ENCODE measurements at regions not wholly inside any gene's neighbourhood (a gene's known extent, or its start where the extent isn't known, plus 50 kb on each side); places are given as distances from the start of the nearest gene placed in this dataset.
A peak's percentile ranks its signal among the peaks of the same experiment; 100 is the strongest.

GRCh38 chr1:192741095-192741494 is 67.7 kb upstream of the RGS2 start:
- DNase-seq = no peak
- Mint-ChIP-seq H3K27me3 (ENCODE audit: insufficient read depth) (no peaks in the 10 kb centered on the region), H3K27ac (no peak overlapping the region), H3K36me3 (ENCODE audit: low read depth) (no peaks in the 10 kb centered on the region), H3K9me3 (peaks cover 11% of the 10 kb centered on the region), H3K4me3 (no peak overlapping the region), H3K4me1 (ENCODE audit: low read depth) (peaks cover 5% of the 10 kb centered on the region; the same call in 1 of the 2 replicates)
- TF ChIP-seq, protein P1, sequence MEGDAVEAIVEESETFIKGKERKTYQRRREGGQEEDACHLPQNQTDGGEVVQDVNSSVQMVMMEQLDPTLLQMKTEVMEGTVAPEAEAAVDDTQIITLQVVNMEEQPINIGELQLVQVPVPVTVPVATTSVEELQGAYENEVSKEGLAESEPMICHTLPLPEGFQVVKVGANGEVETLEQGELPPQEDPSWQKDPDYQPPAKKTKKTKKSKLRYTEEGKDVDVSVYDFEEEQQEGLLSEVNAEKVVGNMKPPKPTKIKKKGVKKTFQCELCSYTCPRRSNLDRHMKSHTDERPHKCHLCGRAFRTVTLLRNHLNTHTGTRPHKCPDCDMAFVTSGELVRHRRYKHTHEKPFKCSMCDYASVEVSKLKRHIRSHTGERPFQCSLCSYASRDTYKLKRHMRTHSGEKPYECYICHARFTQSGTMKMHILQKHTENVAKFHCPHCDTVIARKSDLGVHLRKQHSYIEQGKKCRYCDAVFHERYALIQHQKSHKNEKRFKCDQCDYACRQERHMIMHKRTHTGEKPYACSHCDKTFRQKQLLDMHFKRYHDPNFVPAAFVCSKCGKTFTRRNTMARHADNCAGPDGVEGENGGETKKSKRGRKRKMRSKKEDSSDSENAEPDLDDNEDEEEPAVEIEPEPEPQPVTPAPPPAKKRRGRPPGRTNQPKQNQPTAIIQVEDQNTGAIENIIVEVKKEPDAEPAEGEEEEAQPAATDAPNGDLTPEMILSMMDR (IDR thresholded peaks at IDR 0.05) = no peak

DNA sequence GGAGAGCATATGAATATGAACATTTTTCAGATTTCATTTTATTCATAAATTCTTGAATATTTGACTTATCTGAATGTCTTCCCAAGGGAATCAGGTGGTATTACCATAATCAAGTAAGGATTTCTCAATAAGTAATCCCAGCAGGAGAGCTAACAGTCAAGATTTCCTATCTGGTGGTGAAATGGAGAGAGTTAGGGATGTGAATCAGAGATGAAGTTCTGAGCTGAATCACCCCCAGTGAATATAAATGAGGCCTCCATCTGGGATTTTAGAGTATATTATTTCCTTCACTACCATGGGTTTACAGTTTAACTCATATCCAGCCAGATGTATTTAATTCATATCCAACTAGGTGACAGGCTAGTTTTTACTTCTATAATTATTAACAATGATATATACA is 61.5 kb upstream of the RGS2 start:
- TF ChIP-seq, protein P1 (IDR thresholded peaks at IDR 0.05) = no peak
- no peaks in the 10 kb centered on the region for H3K27me3 Mint-ChIP-seq (ENCODE audit: insufficient read depth)
- H3K9me3 Mint-ChIP-seq = no peaks in the 10 kb centered on the region
- H3K4me3 Mint-ChIP-seq = no peak overlapping the region
- peak; percentile 25 for DNase-seq
- peak overlapping the region; percentile 37; the same call in 1 of the 2 replicates for H3K27ac Mint-ChIP-seq
- no peaks in the 10 kb centered on the region for H3K36me3 Mint-ChIP-seq (ENCODE audit: low read depth)
- peaks cover 18% of the 10 kb centered on the region for H3K4me1 Mint-ChIP-seq (ENCODE audit: low read depth)

- Mint-ChIP-seq H3K36me3 (ENCODE audit: low read depth) (no peaks in the 10 kb centered on the region), H3K9me3 (no peaks in the 10 kb centered on the region), H3K27me3 (ENCODE audit: insufficient read depth) (no peaks in the 10 kb centered on the region), H3K4me1 (ENCODE audit: low read depth) (peaks cover 18% of the 10 kb centered on the region), H3K4me3 (no peak overlapping the region), H3K27ac (no peak overlapping the region)
- DNase-seq = peak; percentile 25
- TF ChIP-seq, protein P1 (IDR thresholded peaks at IDR 0.05) = no peak
Observed at GRCh38 chr1:192747943-192748342, 60.9 kb upstream of the RGS2 start.

DNA sequence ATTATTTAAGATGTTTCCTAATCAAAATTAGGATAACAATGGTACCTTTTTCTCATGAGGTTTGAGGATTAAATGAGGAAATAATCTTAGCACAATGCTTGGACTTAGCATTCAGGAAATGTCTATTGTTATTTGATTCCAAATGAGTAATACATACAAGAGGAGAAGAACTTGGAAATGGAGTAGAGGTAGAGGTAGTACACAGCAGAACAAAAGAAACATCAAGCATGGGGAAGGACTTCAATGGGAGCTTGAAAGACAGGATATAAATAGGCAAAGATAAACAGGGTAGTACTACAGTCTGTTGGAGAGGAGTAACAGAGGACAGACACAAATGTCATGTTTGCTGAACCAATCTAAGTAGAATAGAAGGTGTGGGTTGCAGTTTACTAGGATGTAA is 59.5 kb upstream of the RGS2 start:
- H3K27ac Mint-ChIP-seq = no peak overlapping the region
- H3K9me3 Mint-ChIP-seq = no peaks in the 10 kb centered on the region
- no peak for DNase-seq
- peaks cover 18% of the 10 kb centered on the region for H3K4me1 Mint-ChIP-seq (ENCODE audit: low read depth)
- no peaks in the 10 kb centered on the region for H3K27me3 Mint-ChIP-seq (ENCODE audit: insufficient read depth)
- no peaks in the 10 kb centered on the region for H3K36me3 Mint-ChIP-seq (ENCODE audit: low read depth)
- H3K4me3 Mint-ChIP-seq = no peak overlapping the region
- TF ChIP-seq, protein P1 (IDR thresholded peaks at IDR 0.05) = no peak

DNA sequence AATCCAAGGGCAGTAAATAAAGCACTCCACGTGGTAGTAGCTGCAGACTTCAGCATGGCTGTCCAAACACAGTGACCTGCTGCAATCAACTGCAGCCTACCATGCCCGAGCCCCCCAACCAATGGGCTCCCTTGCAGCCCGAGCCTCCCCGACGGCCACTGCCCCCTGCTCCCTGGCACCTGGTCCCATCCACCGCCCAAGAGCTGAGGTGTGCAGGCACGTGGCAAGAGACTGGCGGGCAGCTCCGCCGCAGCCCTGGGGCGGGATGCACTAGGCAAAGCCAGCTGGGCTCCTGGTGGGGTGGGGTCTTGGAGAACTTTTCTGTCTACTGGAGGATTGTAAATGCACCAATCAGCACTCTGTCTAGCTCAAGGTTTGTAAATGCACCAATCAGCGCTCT is 57.6 kb upstream of the RGS2 start:
- no peaks in the 10 kb centered on the region for H3K36me3 Mint-ChIP-seq (ENCODE audit: low read depth)
- no peak overlapping the region for H3K27ac Mint-ChIP-seq
- no peaks in the 10 kb centered on the region for H3K27me3 Mint-ChIP-seq (ENCODE audit: insufficient read depth)
- TF ChIP-seq, protein P1 (IDR thresholded peaks at IDR 0.05) = no peak
- peaks cover 18% of the 10 kb centered on the region for H3K4me1 Mint-ChIP-seq (ENCODE audit: low read depth)
- no peak overlapping the region for H3K4me3 Mint-ChIP-seq
- no peaks in the 10 kb centered on the region for H3K9me3 Mint-ChIP-seq
- no peak for DNase-seq

DNA sequence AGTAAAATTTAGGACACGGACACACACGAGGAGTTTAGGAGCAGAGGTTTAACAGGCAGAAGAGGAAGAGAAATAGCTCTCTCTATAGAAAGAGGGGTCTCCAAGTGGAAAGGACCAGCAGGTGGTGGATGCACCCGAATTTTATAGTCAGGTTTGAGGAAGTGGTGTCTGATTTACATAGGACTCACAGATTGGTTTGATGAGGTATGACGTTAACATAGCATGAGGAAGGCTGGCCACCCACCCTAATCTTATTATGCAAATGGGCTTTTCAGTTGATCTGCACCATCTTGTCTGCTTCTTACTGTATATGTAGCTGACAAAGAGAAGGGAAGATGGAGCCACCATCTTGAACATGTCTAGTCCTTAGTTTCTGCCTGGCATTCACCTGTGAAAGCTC is 52.5 kb upstream of the RGS2 start:
- DNase-seq = no peak
- Mint-ChIP-seq H3K36me3 (ENCODE audit: low read depth) (no peaks in the 10 kb centered on the region), H3K4me1 (ENCODE audit: low read depth) (0 out of 2 replicates have a peak, but pooled peaks cover 4% of the 10 kb centered on the region), H3K4me3 (no peak overlapping the region), H3K27me3 (ENCODE audit: insufficient read depth) (peaks cover 2% of the 10 kb centered on the region), H3K9me3 (no peaks in the 10 kb centered on the region), H3K27ac (no peak overlapping the region)
- TF ChIP-seq, protein P1 (IDR thresholded peaks at IDR 0.05) = no peak

All from HFFc6 (cell line).